Dedifferentiated amniotic fluid mesenchymal stem cell (primary cell): ENCODE measurements at regions not wholly inside any gene's neighbourhood (a gene's known extent, or its start where the extent isn't known, plus 50 kb on each side); places are given as distances from the start of the nearest gene placed in this dataset.
"Not testable (repeated sequence)": the region's sequence is repeated elsewhere in the genome, so short reads cannot be mapped to it uniquely, and the experiment has no call there.

Experiments
- DNase-seq: peaks from one replicate; pipeline ENCODE4 v3.0.0-alpha.2; 2016; ENCODE audit errors: extremely low spot score

GRCh38 chr17:68700421-68700820 lies 99.3 kb upstream of the FAM20A start:
- no peak for DNase-seq

GRCh38 chr17:68699936-68700335 lies 98.8 kb upstream of the FAM20A start:
- no peak for DNase-seq

GRCh38 chr17:68698746-68699145 lies 97.6 kb upstream of the FAM20A start:
- DNase-seq: no peak

- peak; percentile 88 for DNase-seq
Observed at GRCh38 chr17:68697850-68698361, 96.7 kb upstream of the FAM20A start.

GRCh38 chr17:68695659-68696058 lies 94.5 kb upstream of the FAM20A start:
- no peak for DNase-seq

GRCh38 chr17:68694791-68695485 lies 93.8 kb upstream of the FAM20A start:
- no peak for DNase-seq

GRCh38 chr17:68693896-68694295 lies 92.7 kb upstream of the FAM20A start:
- no peak for DNase-seq

GRCh38 chr17:68693466-68693865 lies 92.3 kb upstream of the FAM20A start:
- DNase-seq: no peak

- DNase-seq: no peak
Observed at GRCh38 chr17:68686108-68686988, 85.2 kb upstream of the FAM20A start.

- DNase-seq: no peak
Observed at GRCh38 chr17:68684949-68685357, 83.8 kb upstream of the FAM20A start.

GRCh38 chr17:68682903-68683302 lies 81.7 kb upstream of the FAM20A start:
- DNase-seq: no peak

GRCh38 chr17:68679882-68680281 lies 78.7 kb upstream of the FAM20A start:
- DNase-seq: no peak

GRCh38 chr17:68676856-68677255 lies 75.7 kb upstream of the FAM20A start:
- DNase-seq: no peak

- DNase-seq: no peak
Observed at GRCh38 chr17:68675723-68676122, 74.6 kb upstream of the FAM20A start.

GRCh38 chr17:68674029-68674925 lies 73.1 kb upstream of the FAM20A start:
- no peak for DNase-seq

- no peak for DNase-seq
Observed at GRCh38 chr17:68670967-68671693, 70.0 kb upstream of the FAM20A start.

- not testable (repeated sequence) for DNase-seq
Observed at GRCh38 chr17:68666438-68666837, 65.3 kb upstream of the FAM20A start.

GRCh38 chr17:68665373-68665772 lies 64.2 kb upstream of the FAM20A start:
- DNase-seq: no peak

GRCh38 chr17:68662479-68662878 lies 61.3 kb upstream of the FAM20A start:
- no peak for DNase-seq

GRCh38 chr17:68662037-68662432 lies 60.9 kb upstream of the FAM20A start:
- DNase-seq: no peak
